ENCODE measurements at regions not wholly inside any gene's neighbourhood (a gene's known extent, or its start where the extent isn't known, plus 50 kb on each side); places are given as distances from the start of the nearest gene placed in this dataset.

GRCh38 chr21:14716761-14717396 is 170.8 kb upstream of the SAMSN1 start:
- no peak for DNase-seq

GRCh38 chr21:14713109-14713508 is 167.0 kb upstream of the SAMSN1 start:
- DNase-seq: no peak

- DNase-seq: no peak
These were observed 166.1 kb upstream of the SAMSN1 start for GRCh38 chr21:14712121-14712715.

GRCh38 chr21:14711287-14711686 is 165.2 kb upstream of the SAMSN1 start:
- DNase-seq: no peak

- no peak for DNase-seq
These were observed 161.5 kb upstream of the SAMSN1 start for GRCh38 chr21:14707511-14708020.

- no peak for DNase-seq
These were observed 160.8 kb upstream of the SAMSN1 start for GRCh38 chr21:14706712-14707510.

GRCh38 chr21:14699433-14700407 is 153.6 kb upstream of the SAMSN1 start:
- no peak for DNase-seq

- no peak for DNase-seq
These were observed 151.7 kb upstream of the SAMSN1 start for GRCh38 chr21:14697769-14698168.

- DNase-seq: no peak
These were observed 148.7 kb upstream of the SAMSN1 start for GRCh38 chr21:14694817-14695216.

- no peak for DNase-seq
These were observed 147.9 kb upstream of the SAMSN1 start for GRCh38 chr21:14693997-14694396.

GRCh38 chr21:14691914-14692313 is 145.8 kb upstream of the SAMSN1 start:
- DNase-seq: no peak

GRCh38 chr21:14690886-14691285 is 144.8 kb upstream of the SAMSN1 start:
- DNase-seq: no peak

- no peak for DNase-seq
These were observed 142.8 kb upstream of the SAMSN1 start for GRCh38 chr21:14688936-14689335.

GRCh38 chr21:14688412-14688811 is 142.3 kb upstream of the SAMSN1 start:
- no peak for DNase-seq

GRCh38 chr21:14687268-14687625 is 141.1 kb upstream of the SAMSN1 start:
- no peak for DNase-seq

GRCh38 chr21:14686466-14687267 is 140.6 kb upstream of the SAMSN1 start:
- no peak for DNase-seq

- no peak for DNase-seq
These were observed 139.5 kb upstream of the SAMSN1 start for GRCh38 chr21:14685568-14685967.

- DNase-seq: no peak
These were observed 138.0 kb upstream of the SAMSN1 start for GRCh38 chr21:14684071-14684470.

- DNase-seq: no peak
These were observed 136.9 kb upstream of the SAMSN1 start for GRCh38 chr21:14683063-14683462.

- DNase-seq: no peak
These were observed 133.0 kb upstream of the SAMSN1 start for GRCh38 chr21:14678973-14679574.

GRCh38 chr21:14677639-14678179 is 131.6 kb upstream of the SAMSN1 start:
- DNase-seq: no peak

All from NCI-H526 (cell line).